Omental fat pad (tissue), 3 donors: ENCODE measurements at regions not wholly inside any gene's neighbourhood (a gene's known extent, or its start where the extent isn't known, plus 50 kb on each side); places are given as distances from the start of the nearest gene placed in this dataset.

Experiments used
- ATAC-seq: fragments of 150-250 bp; one replicate; pipeline ENCODE4 v1.9.1; 2016; ENCODE audit warnings: mild to moderate bottlenecking, moderate library complexity; ENCODE audit not compliant: low FRiP score
- DNase-seq: peaks from one replicate; pipeline ENCODE4 v3.0.0-alpha.2; 2019; ENCODE audit warnings: low spot score
- TF ChIP-seq, protein P1 (sequence below), 3 donors: fragments of 450-650 bp; IDR thresholded peaks; one replicate each; pipeline ENCODE4 v1.5.1; 2016 to 2017; ENCODE audit warnings: antibody characterized with exemption in 3 of 3, mild to moderate bottlenecking in 3 of 3, moderate library complexity in 2 of 3

DNA sequence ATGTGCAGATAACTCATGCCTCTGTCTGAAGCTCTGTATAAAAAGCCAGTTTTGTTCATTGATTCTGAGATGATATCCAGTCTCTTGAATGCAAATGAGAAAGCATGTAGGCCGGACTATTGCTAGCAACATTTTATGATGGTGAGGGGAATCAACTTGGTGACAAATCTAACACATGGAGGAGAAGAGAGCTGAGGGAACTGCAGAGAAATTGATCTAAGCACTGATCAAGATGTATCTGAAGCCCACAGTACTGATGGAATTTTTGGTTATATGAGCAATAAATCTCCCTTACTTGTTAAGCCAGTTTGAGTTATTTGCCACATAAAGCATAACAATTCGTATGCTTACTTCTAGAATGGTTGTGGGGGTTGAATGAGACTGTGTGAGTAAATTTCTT, 295.6 kb upstream of the DDHD1 start:
- DNase-seq: no peak
- no peak for ATAC-seq
- TF ChIP-seq, protein P1, sequence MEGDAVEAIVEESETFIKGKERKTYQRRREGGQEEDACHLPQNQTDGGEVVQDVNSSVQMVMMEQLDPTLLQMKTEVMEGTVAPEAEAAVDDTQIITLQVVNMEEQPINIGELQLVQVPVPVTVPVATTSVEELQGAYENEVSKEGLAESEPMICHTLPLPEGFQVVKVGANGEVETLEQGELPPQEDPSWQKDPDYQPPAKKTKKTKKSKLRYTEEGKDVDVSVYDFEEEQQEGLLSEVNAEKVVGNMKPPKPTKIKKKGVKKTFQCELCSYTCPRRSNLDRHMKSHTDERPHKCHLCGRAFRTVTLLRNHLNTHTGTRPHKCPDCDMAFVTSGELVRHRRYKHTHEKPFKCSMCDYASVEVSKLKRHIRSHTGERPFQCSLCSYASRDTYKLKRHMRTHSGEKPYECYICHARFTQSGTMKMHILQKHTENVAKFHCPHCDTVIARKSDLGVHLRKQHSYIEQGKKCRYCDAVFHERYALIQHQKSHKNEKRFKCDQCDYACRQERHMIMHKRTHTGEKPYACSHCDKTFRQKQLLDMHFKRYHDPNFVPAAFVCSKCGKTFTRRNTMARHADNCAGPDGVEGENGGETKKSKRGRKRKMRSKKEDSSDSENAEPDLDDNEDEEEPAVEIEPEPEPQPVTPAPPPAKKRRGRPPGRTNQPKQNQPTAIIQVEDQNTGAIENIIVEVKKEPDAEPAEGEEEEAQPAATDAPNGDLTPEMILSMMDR (IDR thresholded peaks at IDR 0.05): no peak

- no peak for DNase-seq
- ATAC-seq: no peak
- TF ChIP-seq, protein P1 (IDR thresholded peaks at IDR 0.05): no peak
These were observed 291.7 kb upstream of the DDHD1 start for GRCh38 chr14:53444677-53445312.

- no peak for ATAC-seq
- DNase-seq: no peak
- TF ChIP-seq, protein P1 (IDR thresholded peaks at IDR 0.05): no peak
These were observed 288.7 kb upstream of the DDHD1 start for GRCh38 chr14:53441789-53442188.

DNA sequence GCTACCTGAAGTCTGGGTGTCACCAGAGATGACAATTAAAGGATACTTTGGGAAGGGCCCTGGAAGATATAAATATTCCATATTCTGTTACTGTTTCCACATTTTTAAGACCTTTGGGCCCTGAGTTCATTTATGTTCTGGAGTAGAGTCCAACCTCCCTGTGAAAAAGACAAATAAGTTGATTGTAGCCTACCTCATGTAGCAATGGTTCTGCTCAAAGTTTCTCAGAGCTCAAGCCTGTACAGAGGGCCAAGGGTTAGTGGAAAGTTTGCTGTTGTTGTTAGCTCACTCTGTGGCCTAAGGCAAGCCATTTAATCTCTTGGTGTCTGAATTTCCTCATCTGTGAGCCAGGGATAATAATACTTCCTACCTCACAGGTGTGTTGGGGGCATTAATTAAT, 284.7 kb upstream of the DDHD1 start:
- TF ChIP-seq, protein P1 (IDR thresholded peaks at IDR 0.05): no peak
- ATAC-seq: no peak
- DNase-seq: no peak

DNA sequence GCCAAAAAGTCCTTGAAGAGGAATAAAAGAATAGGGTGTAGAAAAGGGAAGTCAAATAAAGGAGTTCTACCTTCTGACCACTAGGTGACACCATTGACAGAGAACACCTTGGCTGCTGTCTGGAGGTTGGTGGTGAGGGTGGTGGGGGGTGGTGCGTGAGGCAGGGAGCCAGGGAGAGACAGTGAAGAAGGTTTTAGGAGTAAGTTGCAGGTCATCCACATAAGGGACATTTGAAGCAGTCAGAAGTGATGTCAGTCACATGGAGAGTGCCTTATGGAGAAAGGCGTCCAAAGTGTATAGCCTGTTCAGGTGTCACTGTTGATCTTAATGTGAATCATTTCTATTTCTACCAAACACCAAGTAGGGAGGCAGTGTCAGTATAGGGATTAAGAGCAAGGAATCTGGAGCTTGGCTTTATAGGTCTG, 279.3 kb upstream of the DDHD1 start:
- peak; percentile 81 for ATAC-seq
- no peak for DNase-seq
- TF ChIP-seq, protein P1 (IDR thresholded peaks at IDR 0.05): peak in 1 of 3 donors; percentile 12

GRCh38 chr14:53430870-53431269, 277.7 kb upstream of the DDHD1 start:
- no peak for DNase-seq
- ATAC-seq: no peak
- TF ChIP-seq, protein P1 (IDR thresholded peaks at IDR 0.05): no peak
